ENCODE measurements at regions not wholly inside any gene's neighbourhood (a gene's known extent, or its start where the extent isn't known, plus 50 kb on each side); places are given as distances from the start of the nearest gene placed in this dataset.

- no peak for DNase-seq
- no peak overlapping the region for H2BK120ac ChIP-seq (ENCODE audit: low read depth, low read length, poor library complexity, severe bottlenecking)
- Mint-ChIP-seq H3K9me3 (peaks cover 0 to 3% of the 10 kb centered on the region in 2 experiments; a peak in 3 of 5 replicates), H3K27me3 (ENCODE audit: low read depth) (no peaks in the 10 kb centered on the region; the same call in 1 of the 2 replicates), H3K4me3 (no peak overlapping the region), H3K27ac (no peak overlapping the region), H3K36me3 (ENCODE audit: insufficient read depth in 1 of 3, low read depth in 3 of 3) (0 out of 7 replicates have a peak, but pooled peaks cover 0 to 4% (median 0%) of the 10 kb centered on the region in 3 experiments), H3K4me1 (peaks cover 3 to 5% of the 10 kb centered on the region in 2 experiments)
- no peaks in the 10 kb centered on the region for H3K79me1 ChIP-seq (ENCODE audit: insufficient read depth, low read depth, low read length, poor library complexity, severe bottlenecking)
- H3K4me1 ChIP-seq (ENCODE audit: insufficient read depth, low read length) = peaks cover under 1% of the 10 kb centered on the region; the same call in 1 of the 2 replicates
- no peak overlapping the region for H3K27ac ChIP-seq (ENCODE audit: insufficient read length, low read depth, low read length)
- no peak overlapping the region for H2BK20ac ChIP-seq (ENCODE audit: low read depth, low read length, poor library complexity, severe bottlenecking)
- H3K27me3 ChIP-seq (ENCODE audit: insufficient read depth, low read length) = no peaks in the 10 kb centered on the region
- no peak overlapping the region for H3K9ac ChIP-seq (ENCODE audit: extremely low read depth, insufficient read length, low read length)
- no peak overlapping the region for H4K8ac ChIP-seq (replicated peaks; ENCODE audit: insufficient read length, low read depth, low read length)
- H4K91ac ChIP-seq (ENCODE audit: insufficient read length, low read depth, low read length) = no peak overlapping the region
- H2AK5ac ChIP-seq (ENCODE audit: insufficient read length, low read length) = no peak overlapping the region
- H3K4ac ChIP-seq (ENCODE audit: low read depth, low read length) = no peak overlapping the region
- no peak overlapping the region for H3K4me2 ChIP-seq (ENCODE audit: insufficient read depth, insufficient read length, low read length)
- H3K56ac ChIP-seq (ENCODE audit: insufficient read length, low read depth, low read length) = no peak overlapping the region
- no peak overlapping the region for H2BK5ac ChIP-seq (ENCODE audit: insufficient read length, low read length)
- no peak for TF ChIP-seq CTCF (conservative IDR thresholded peaks at IDR 0.05)
- H2BK12ac ChIP-seq (ENCODE audit: insufficient read length, low read depth, low read length) = no peak overlapping the region
- H4K5ac ChIP-seq (ENCODE audit: insufficient read length, low read depth, low read length) = no peak overlapping the region
- H4K20me1 ChIP-seq (ENCODE audit: control insufficient read depth, insufficient read depth, insufficient read length) = no peaks in the 10 kb centered on the region
- no peak overlapping the region for H3K18ac ChIP-seq (ENCODE audit: insufficient read length, low read depth, low read length)
- no peak overlapping the region for H3K23ac ChIP-seq (ENCODE audit: insufficient read length, low read depth, low read length)
- no peaks in the 10 kb centered on the region for H3K9me3 ChIP-seq (ENCODE audit: control insufficient read depth, low read depth, low read length)
- no peak overlapping the region for H3T11ph ChIP-seq (ENCODE audit: low read length)
- no peak overlapping the region for H2AFZ ChIP-seq (ENCODE audit: low read length)
- no peaks in the 10 kb centered on the region for H3K79me2 ChIP-seq (ENCODE audit: insufficient read depth, low read length)
- no peak overlapping the region for H3K14ac ChIP-seq (ENCODE audit: insufficient read depth, low read length)
- H3K23me2 ChIP-seq (ENCODE audit: insufficient read length, low read depth, low read length, poor library complexity, severe bottlenecking) = no peaks in the 10 kb centered on the region
- H2BK15ac ChIP-seq (ENCODE audit: low read depth, low read length) = no peak overlapping the region
- WGBS (ENCODE audit: extremely low coverage, insufficient read length, low lambda C conversion rate) = no CpG with 5 or more reads among the region's 5 CpGs
Measured at GRCh38 chr15:46258056-46258455, 623.2 kb downstream of the SQOR start.

Data from H9 (cell line).